AG04450 (cell line): ENCODE measurements at regions not wholly inside any gene's neighbourhood (a gene's known extent, or its start where the extent isn't known, plus 50 kb on each side); places are given as distances from the start of the nearest gene placed in this dataset.

Source experiments
- CTCF ChIA-PET: fragments of 300-600, 350-600 bp; formaldehyde crosslinking; extraction: SDS; loops from one replicate; lab custom pipeline; 2022; ENCODE audit warnings: antibody characterized with exemption, inconsistent platforms; lab: Charles Lee
- POLR2A ChIA-PET: fragments of 350-600 bp; formaldehyde crosslinking; extraction: SDS; loops from one replicate; lab custom pipeline; 2021; ENCODE audit warnings: antibody characterized with exemption, inconsistent platforms; lab: Yijun Ruan, JAX
- DNase-seq: peaks from one replicate; pipeline ENCODE4 v3.0.0-alpha.2; 2011; ENCODE audit warnings: low read depth, low spot score
- H3K27ac ChIP-seq: one replicate; pipeline ENCODE4 v1.5.1; 2012; ENCODE audit warnings: low read depth, low read length, control low read depth
- H3K27me3 ChIP-seq: one replicate; pipeline ENCODE4 v1.6.0; 2012; ENCODE audit warnings: low read length; ENCODE audit not compliant: control insufficient read depth, insufficient read depth
- H3K4me3 ChIP-seq: 2 replicates; pipeline ENCODE4 v1.5.1; 2011; ENCODE audit warnings: mild to moderate bottlenecking, low read depth, low read length, control low read depth
- H3K9me3 ChIP-seq: 2 replicates; pipeline ENCODE4 v1.5.1; 2012; ENCODE audit warnings: low read length; ENCODE audit not compliant: control insufficient read depth, insufficient read depth
- TF ChIP-seq, protein P1 (sequence below): IDR thresholded peaks from 2 replicates; pipeline ENCODE4 v1.5.1; 2011; ENCODE audit warnings: low read depth, low read length, control low read depth, inconsistent platforms

DNA sequence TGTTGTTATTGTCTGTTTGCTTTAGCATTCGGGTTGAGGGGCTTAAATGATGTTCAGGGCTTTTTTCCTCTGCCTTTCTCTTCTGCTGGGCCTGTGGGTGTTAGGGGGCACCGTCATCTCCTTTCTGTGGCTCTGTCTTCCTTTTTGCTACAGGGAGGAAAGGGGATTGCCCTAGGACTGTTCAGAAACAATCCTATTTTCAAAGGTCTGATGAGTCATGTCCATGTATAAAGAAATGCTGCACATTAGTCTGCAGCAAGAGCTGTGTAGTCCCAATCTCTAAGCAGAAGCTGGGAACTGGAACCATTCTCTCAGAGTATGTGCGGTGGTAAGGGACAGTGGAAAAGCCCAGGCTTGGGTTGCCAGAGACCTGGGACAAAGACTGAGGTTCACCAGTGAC lies 462.3 kb downstream of the OMA1 start:
- Histone ChIP-seq H3K9me3 (no peaks in the 10 kb centered on the region), H3K4me3 (no peak overlapping the region), H3K27me3 (no peaks in the 10 kb centered on the region), H3K27ac (no peak overlapping the region)
- ChIA-PET POLR2A (no interaction called here), CTCF (no interaction called here)
- no peak for DNase-seq
- TF ChIP-seq, protein P1, sequence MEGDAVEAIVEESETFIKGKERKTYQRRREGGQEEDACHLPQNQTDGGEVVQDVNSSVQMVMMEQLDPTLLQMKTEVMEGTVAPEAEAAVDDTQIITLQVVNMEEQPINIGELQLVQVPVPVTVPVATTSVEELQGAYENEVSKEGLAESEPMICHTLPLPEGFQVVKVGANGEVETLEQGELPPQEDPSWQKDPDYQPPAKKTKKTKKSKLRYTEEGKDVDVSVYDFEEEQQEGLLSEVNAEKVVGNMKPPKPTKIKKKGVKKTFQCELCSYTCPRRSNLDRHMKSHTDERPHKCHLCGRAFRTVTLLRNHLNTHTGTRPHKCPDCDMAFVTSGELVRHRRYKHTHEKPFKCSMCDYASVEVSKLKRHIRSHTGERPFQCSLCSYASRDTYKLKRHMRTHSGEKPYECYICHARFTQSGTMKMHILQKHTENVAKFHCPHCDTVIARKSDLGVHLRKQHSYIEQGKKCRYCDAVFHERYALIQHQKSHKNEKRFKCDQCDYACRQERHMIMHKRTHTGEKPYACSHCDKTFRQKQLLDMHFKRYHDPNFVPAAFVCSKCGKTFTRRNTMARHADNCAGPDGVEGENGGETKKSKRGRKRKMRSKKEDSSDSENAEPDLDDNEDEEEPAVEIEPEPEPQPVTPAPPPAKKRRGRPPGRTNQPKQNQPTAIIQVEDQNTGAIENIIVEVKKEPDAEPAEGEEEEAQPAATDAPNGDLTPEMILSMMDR = no peak

DNA sequence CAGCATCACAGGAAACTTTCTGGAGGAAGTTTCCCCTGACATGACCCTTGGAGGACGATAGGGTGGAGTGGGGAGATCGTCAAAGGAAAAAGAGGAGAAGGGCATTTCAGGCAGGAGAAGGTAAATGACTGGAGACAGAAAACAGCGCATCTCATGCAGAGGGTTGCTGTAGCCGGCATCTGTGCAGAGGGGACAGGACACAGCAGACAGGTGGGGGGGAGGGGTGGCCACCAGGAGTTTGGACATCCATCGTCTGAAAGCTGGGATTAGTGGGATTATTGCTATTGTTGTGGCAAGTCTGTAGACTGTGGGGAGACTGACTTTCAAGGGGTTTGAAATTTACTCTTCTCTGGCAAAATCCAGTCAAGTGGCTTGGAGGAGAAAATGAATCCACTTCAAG lies 463.9 kb downstream of the OMA1 start:
- no peak overlapping the region for H3K27ac ChIP-seq
- no peak for DNase-seq
- no peaks in the 10 kb centered on the region for H3K27me3 ChIP-seq
- no peaks in the 10 kb centered on the region for H3K9me3 ChIP-seq
- H3K4me3 ChIP-seq = no peak overlapping the region
- TF ChIP-seq, protein P1 = no peak
- POLR2A ChIA-PET = no interaction called here
- CTCF ChIA-PET = no interaction called here

DNA sequence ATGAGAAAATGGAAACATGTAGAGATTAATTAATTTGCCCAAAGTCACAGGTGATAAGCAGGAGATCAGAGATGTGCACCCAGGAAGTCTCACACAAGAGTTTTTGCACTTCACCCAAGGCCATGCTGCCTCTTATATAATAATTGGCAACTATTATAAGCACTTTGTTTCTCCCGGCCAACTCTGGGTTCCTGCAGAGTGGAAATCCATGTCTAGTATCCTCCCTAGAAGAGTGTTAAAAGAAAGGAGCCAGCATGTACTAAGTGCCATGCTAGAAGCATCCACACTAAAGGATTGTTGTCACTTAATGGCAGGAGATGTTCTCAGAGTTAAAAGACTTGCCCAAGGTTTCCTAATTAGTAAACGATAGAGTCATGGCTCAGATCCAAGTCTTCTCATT lies 470.3 kb downstream of the OMA1 start:
- TF ChIP-seq, protein P1 = no peak
- CTCF ChIA-PET = no interaction called here

DNA sequence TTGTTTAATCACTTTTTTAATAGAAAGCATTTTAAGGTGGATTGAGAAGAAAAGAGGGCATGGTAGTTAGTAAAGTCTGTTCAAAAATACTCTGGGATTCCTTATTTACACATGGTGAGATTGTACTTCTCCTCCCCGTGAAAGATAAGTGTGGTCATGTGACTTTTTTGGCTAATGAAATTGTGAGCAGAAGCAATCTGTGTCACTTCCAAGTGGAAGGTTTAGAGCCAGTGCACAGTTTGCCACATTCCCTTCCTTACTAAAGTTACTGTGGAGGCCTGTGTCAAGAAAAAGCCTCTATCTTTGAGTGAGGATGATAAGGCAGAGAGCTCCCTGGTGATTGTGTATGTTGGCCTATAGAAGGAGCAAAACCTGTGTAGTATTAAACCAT lies 471.3 kb downstream of the OMA1 start:
- Histone ChIP-seq H3K4me3 (no peak overlapping the region), H3K9me3 (no peaks in the 10 kb centered on the region), H3K27ac (no peak overlapping the region), H3K27me3 (no peaks in the 10 kb centered on the region)
- ChIA-PET CTCF (no interaction called here), POLR2A (no interaction called here)
- no peak for DNase-seq
- TF ChIP-seq, protein P1 = no peak

More for the DNA sequence above, 470.3 kb downstream of the OMA1 start:
- POLR2A ChIA-PET = no interaction called here
- Histone ChIP-seq H3K27me3 (no peaks in the 10 kb centered on the region), H3K9me3 (no peaks in the 10 kb centered on the region), H3K27ac (no peak overlapping the region), H3K4me3 (no peak overlapping the region)
- no peak for DNase-seq

DNA sequence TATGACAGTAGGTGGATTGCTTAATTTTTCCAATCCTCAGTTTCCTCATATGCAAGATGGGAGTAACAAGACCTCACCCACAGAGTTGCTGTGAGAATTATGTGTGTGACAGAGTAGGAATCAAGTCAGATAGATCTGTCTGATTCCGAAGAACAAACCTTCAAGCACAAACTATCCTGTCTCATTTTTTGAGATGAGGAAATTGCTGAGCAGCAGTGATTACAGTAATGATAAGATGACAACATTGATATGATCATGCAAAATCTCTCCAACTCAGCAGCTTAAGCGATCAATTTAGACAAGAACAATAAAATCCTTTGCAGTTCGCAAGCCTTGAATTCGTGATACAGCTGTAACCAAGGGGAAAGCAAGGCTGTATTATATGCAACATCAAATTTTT lies 474.1 kb downstream of the OMA1 start:
- CTCF ChIA-PET = no interaction called here
- POLR2A ChIA-PET = no interaction called here
- H3K27me3 ChIP-seq = no peaks in the 10 kb centered on the region
- TF ChIP-seq, protein P1 = no peak
- H3K4me3 ChIP-seq = no peak overlapping the region
- H3K27ac ChIP-seq = no peak overlapping the region
- H3K9me3 ChIP-seq = no peaks in the 10 kb centered on the region
- no peak for DNase-seq
